ENCODE measurements at regions not wholly inside any gene's neighbourhood (a gene's known extent, or its start where the extent isn't known, plus 50 kb on each side); places are given as distances from the start of the nearest gene placed in this dataset.
"Not testable (repeated sequence)": the region's sequence is repeated elsewhere in the genome, so short reads cannot be mapped to it uniquely, and the experiment has no call there.

DNA sequence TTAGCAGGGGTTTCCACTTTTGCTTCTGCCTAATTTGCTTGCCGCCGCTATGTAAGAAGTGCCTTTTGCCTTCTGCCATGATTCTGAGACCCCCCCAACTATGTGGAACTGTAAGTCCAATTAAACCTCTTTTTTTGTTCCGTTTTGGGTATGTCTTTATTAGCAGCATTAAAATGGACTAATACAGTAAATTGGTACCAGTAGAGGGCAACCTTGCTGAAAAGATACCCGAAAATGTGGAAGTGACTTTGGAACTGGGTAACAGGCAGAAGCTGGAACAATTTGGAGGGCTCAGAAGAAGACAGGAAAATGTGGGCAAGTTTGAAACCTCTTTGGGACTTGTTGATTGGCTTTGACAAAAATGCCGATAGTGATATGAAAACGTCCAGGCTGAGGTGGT, 216.1 kb upstream of the FSIP2 start (continued):
- TF ChIP-seq SIX5 (IDR thresholded peaks at IDR 0.05; ENCODE audit: low read depth, low read length): no peak
- no peak for TF ChIP-seq SP2 (IDR thresholded peaks at IDR 0.05; ENCODE audit: low read length)
- TF ChIP-seq RXRA (IDR thresholded peaks at IDR 0.05; ENCODE audit: insufficient read depth, low read depth, low read length): no peak
- peak; percentile 21 to 35; a peak in 2 of 4 replicates for TF ChIP-seq RAD21 (IDR thresholded peaks at IDR 0.05 in 1 of 2, conservative IDR thresholded peaks at IDR 0.05 in 1 of 2; ENCODE audit: low read depth in 2 of 2, low read length in 2 of 2)
- TF ChIP-seq CTBP2 (IDR thresholded peaks at IDR 0.05; ENCODE audit: borderline replicate concordance, insufficient read depth, insufficient read length, low read length): no peak
- no peak for TF ChIP-seq BRCA1 (IDR thresholded peaks at IDR 0.05; ENCODE audit: low read depth, low read length)
- TF ChIP-seq GABPA (IDR thresholded peaks at IDR 0.05; ENCODE audit: borderline replicate concordance, insufficient read depth, low read length): no peak
- no peak for TF ChIP-seq YY1 (IDR thresholded peaks at IDR 0.05; ENCODE audit: low read depth, low read length)
- TF ChIP-seq SIN3A (conservative IDR thresholded peaks at IDR 0.05 in 1 of 2, IDR thresholded peaks at IDR 0.05 in 1 of 2; ENCODE audit: low read depth in 1 of 2, low read length in 2 of 2): no peak

DNA sequence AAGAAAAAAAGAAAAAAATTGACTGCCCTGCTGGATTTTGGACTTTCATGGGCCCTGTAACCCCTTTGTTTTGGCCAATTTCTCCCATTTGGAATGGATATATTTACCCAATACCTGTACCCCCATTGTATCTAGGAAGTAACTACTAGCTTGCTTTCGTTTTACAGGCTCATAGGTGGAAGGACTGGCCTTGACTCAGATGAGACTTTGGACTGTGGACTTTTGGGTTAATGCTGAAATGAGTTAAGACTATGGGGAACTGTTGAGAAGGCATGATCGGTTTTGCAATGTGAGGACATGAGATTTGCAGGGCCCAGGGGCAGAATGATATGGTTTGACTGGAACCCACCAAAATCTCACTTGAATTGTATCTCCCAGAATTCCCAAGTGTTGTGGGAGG, 214.4 kb upstream of the FSIP2 start:
- H3K27ac ChIP-seq (ENCODE audit: low read depth, low read length); H4K20me1 ChIP-seq (replicated peaks in 1 of 2; ENCODE audit: control insufficient read depth in 1 of 2, insufficient read depth in 2 of 2, low read length in 2 of 2); H4K91ac ChIP-seq (replicated peaks; ENCODE audit: insufficient read length, low read length); H2AFZ ChIP-seq (ENCODE audit: low read length); H2AK5ac ChIP-seq (ENCODE audit: low read depth, low read length); H3K36me3 ChIP-seq (ENCODE audit: control insufficient read depth in 2 of 4, insufficient read depth in 4 of 4, low read length in 3 of 4); H3K27me3 ChIP-seq (replicated peaks in 1 of 4; ENCODE audit: control insufficient read depth in 3 of 4, extremely low read depth in 1 of 4, insufficient read depth in 3 of 4, low read length in 3 of 4); H3K4ac ChIP-seq (replicated peaks; ENCODE audit: insufficient read length, low read depth, low read length); H3K9me3 ChIP-seq (ENCODE audit: insufficient read depth in 2 of 2, low read depth in 1 of 2, low read length in 1 of 2); H2BK12ac ChIP-seq (ENCODE audit: low read depth, low read length); H3K79me2 ChIP-seq (ENCODE audit: control insufficient read depth in 1 of 2, insufficient read depth in 2 of 2, low read length in 2 of 2); H4K8ac ChIP-seq (ENCODE audit: extremely low read depth, insufficient read depth, low read length); FAIRE-seq; H3K23me2 ChIP-seq (ENCODE audit: low read depth, low read length); H3K79me1 ChIP-seq (ENCODE audit: low read depth, low read length); H3K56ac ChIP-seq (replicated peaks; ENCODE audit: insufficient read length, low read depth, low read length); H2BK120ac ChIP-seq (replicated peaks; ENCODE audit: low read depth, low read length); POLR2A ChIA-PET (ENCODE audit: partially characterized antibody); H3K4me3 ChIP-seq (ENCODE audit: extremely low read depth in 1 of 4, insufficient read depth in 2 of 4, low read depth in 3 of 4, low read length in 4 of 4); H2BK5ac ChIP-seq (ENCODE audit: low read depth, low read length); H3K18ac ChIP-seq (ENCODE audit: extremely low read depth, low read length); H4K5ac ChIP-seq (ENCODE audit: insufficient read length, low read depth, low read length); H2BK20ac ChIP-seq (ENCODE audit: low read length); H3K9ac ChIP-seq (replicated peaks in 1 of 4; ENCODE audit: extremely low read depth in 1 of 4, low read depth in 3 of 4, low read length in 3 of 4); H2BK15ac ChIP-seq (ENCODE audit: low read length); H3K23ac ChIP-seq (ENCODE audit: insufficient read length); H3K4me1 ChIP-seq (replicated peaks in 1 of 4; ENCODE audit: control insufficient read depth in 3 of 4, insufficient read depth in 4 of 4, low read length in 3 of 4); DNase-seq (ENCODE audit: low read depth in 1 of 2, low spot score in 2 of 2); H3K4me2 ChIP-seq (ENCODE audit: insufficient read depth in 1 of 2, low read depth in 2 of 2, low read length in 2 of 2); H3K14ac ChIP-seq (ENCODE audit: insufficient read length): not testable (repeated sequence)
- 93% methylated on average over 2 of the region's 2 CpGs; no CpG with 5 or more reads in 1 of the 2 experiments for WGBS, 2 experiments (ENCODE audit: extremely low coverage in 1 of 2, insufficient coverage in 1 of 2, insufficient read length in 1 of 2, insufficient replicate concordance in 2 of 2, low coverage in 1 of 2, low lambda C conversion rate in 2 of 2, missing lambda C conversion rate in 1 of 2)
- CTCF ChIA-PET (ENCODE audit: partially characterized antibody): interaction anchor here (1.5 kb wide), 1 partner anchor 215 kb away, joined by 7 read pairs; the partner anchor contains the start of gene FSIP2

All from H1 (cell line).